HCT116 (cell line): ENCODE measurements at regions not wholly inside any gene's neighbourhood (a gene's known extent, or its start where the extent isn't known, plus 50 kb on each side); places are given as distances from the start of the nearest gene placed in this dataset.

Source experiments
- ATAC-seq: fragments of 200-7000 bp; cut with Tn5 transposase; 2 replicates; pipeline ENCODE4 v1.9.1; 2020; ENCODE audit warnings: mild to moderate bottlenecking, moderate library complexity
- BruUV-seq: library from RNA; stranded (reverse); fragments of 400-500 nt; replicated peaks from 2 replicates; lab custom pipeline; 2021; lab: Mats Ljungman, UMichigan
- CTCF ChIA-PET: fragments of 300-600 bp; sonication (Branson Sonifier 250); formaldehyde crosslinking; loops from one replicate; lab custom pipeline; 2021; ENCODE audit warnings: antibody characterized with exemption; lab: Charles Lee
- POLR2A ChIA-PET: fragments of 300-600, 350-600 bp; sonication (Branson Sonifier 250); formaldehyde crosslinking; loops from one replicate; lab custom pipeline; 2021; ENCODE audit warnings: antibody characterized with exemption; lab: Charles Lee
- RAD21 ChIA-PET, 2 experiments: fragments of 300-600 bp; sonication (Branson Sonifier 250); formaldehyde crosslinking; loops; one replicate each; lab custom pipeline; 2023; ENCODE audit warnings: low total read pairs in 2 of 2; ENCODE audit not compliant: uncharacterized antibody in 2 of 2, unreplicated experiment in 2 of 2, low non-redundant PET in 1 of 2; lab: Charles Lee
- DNase-seq: peaks from one replicate; pipeline ENCODE4 v3.0.0-alpha.2; 2010; ENCODE audit warnings: low read depth, low spot score
- H2AFZ ChIP-seq: fragments of 200-600 bp; shearing (Covaris generic), sonication (generic); 2 replicates; pipeline ENCODE4 v1.6.1; 2017; ENCODE audit warnings: low read depth, mixed run types, mixed read lengths, antibody characterized with exemption, low read length; ENCODE audit not compliant: poor library complexity, severe bottlenecking
- H3K27ac ChIP-seq: 2 replicates; pipeline ENCODE4 v1.5.1; 2012; ENCODE audit warnings: low read depth, low read length
- H3K27me3 ChIP-seq: fragments of 200-600 bp; sonication (generic); 2 replicates; pipeline ENCODE4 v1.6.1; 2016; ENCODE audit warnings: mixed run types, low read length, mixed read lengths; ENCODE audit not compliant: insufficient read depth
- H3K36me3 ChIP-seq, 2 experiments: fragments of 200-500 bp in 1 of 2; fragments of 200-600 bp in 1 of 2; sonication (Bioruptor generic) in 1 of 2; sonication (generic) in 1 of 2; 2 replicates each; pipeline versions ENCODE4 v1.5.1 to v1.6.1; 2014 to 2016; ENCODE audit warnings: low read length in 2 of 2, inconsistent platforms in 1 of 2, mixed read lengths in 1 of 2, mixed run types in 1 of 2; ENCODE audit not compliant: insufficient read depth in 2 of 2, control insufficient read depth in 1 of 2
- H3K4me1 ChIP-seq, 2 experiments: fragments of 200-600 bp in 1 of 2; sonication (generic) in 1 of 2; 2 replicates each; pipeline versions ENCODE4 v1.5.1 to v1.6.1; 2012 to 2017; ENCODE audit warnings: low read length in 2 of 2, inconsistent platforms in 1 of 2, mild to moderate bottlenecking in 1 of 2, mixed read lengths in 1 of 2, mixed run types in 1 of 2, moderate library complexity in 1 of 2; ENCODE audit not compliant: insufficient read depth in 2 of 2, control insufficient read depth in 1 of 2
- H3K4me2 ChIP-seq: fragments of 200-600 bp; sonication (generic); 2 replicates; pipeline ENCODE4 v1.6.1; 2017; ENCODE audit warnings: mixed run types, low read length, mixed read lengths
- H3K4me3 ChIP-seq, 2 experiments: fragments of 200-600 bp in 1 of 2; sonication (generic) in 1 of 2; replicated peaks in 1 of 2; 2 replicates each; pipeline ENCODE4 v1.5.1; 2011 to 2016; ENCODE audit warnings: low read length in 2 of 2, control low read depth in 1 of 2, low read depth in 1 of 2, mild to moderate bottlenecking in 1 of 2, mixed read lengths in 1 of 2, mixed run types in 1 of 2
- H3K79me2 ChIP-seq: fragments of 200-600 bp; sonication (generic); 2 replicates; pipeline ENCODE4 v1.6.1; 2017; ENCODE audit warnings: mild to moderate bottlenecking, mixed run types, low read length, moderate library complexity, mixed read lengths; ENCODE audit not compliant: insufficient read depth
- H3K9ac ChIP-seq: fragments of 200-600 bp; sonication (generic); 2 replicates; pipeline ENCODE4 v1.6.1; 2016; ENCODE audit warnings: low read length, mixed read lengths
- H3K9me2 ChIP-seq: fragments of 200-600 bp; sonication (generic), shearing (Covaris generic); 2 replicates; pipeline ENCODE4 v1.6.1; 2017; ENCODE audit warnings: mixed run types, mild to moderate bottlenecking, moderate library complexity; ENCODE audit not compliant: insufficient read depth
- H3K9me3 ChIP-seq, 2 experiments: fragments of 200-500 bp in 1 of 2; fragments of 200-600 bp in 1 of 2; sonication (Bioruptor generic) in 1 of 2; sonication (generic) in 1 of 2; 2 replicates each; pipeline ENCODE4 v1.6.1; 2014 to 2017; ENCODE audit warnings: low read length in 2 of 2, mixed read lengths in 2 of 2, inconsistent platforms in 1 of 2, low read depth in 1 of 2, mild to moderate bottlenecking in 1 of 2, mixed run types in 1 of 2, moderate library complexity in 1 of 2; ENCODE audit not compliant: control insufficient read depth in 1 of 2, insufficient read depth in 1 of 2
- H4K20me1 ChIP-seq: fragments of 200-600 bp; sonication (generic), shearing (Covaris generic); 2 replicates; pipeline ENCODE4 v1.6.1; 2017; ENCODE audit warnings: mixed run types, mild to moderate bottlenecking, moderate library complexity; ENCODE audit not compliant: insufficient read depth
- CBX3 ChIP-seq: IDR thresholded peaks from 2 replicates; pipeline ENCODE4 v1.6.1; 2012; ENCODE audit warnings: low read depth
- CEBPB ChIP-seq: IDR thresholded peaks from 2 replicates; pipeline ENCODE4 v1.6.1; 2012; ENCODE audit warnings: low read depth
- EGR1 ChIP-seq: IDR thresholded peaks from 2 replicates; pipeline ENCODE4 v1.6.1; 2012; ENCODE audit warnings: low read depth
- ELF1 ChIP-seq: IDR thresholded peaks from 2 replicates; pipeline ENCODE4 v1.6.1; 2012; ENCODE audit warnings: low read depth, borderline replicate concordance
- EZH2 ChIP-seq: fragments of 200-600 bp; sonication (generic); IDR thresholded peaks from 2 replicates; pipeline ENCODE4 v1.6.1; 2017; ENCODE audit warnings: antibody characterized with exemption, mixed run types
- EZH2phosphoT487 ChIP-seq: fragments of 200-600 bp; IDR thresholded peaks from 2 replicates; pipeline ENCODE4 v1.6.1; 2018; ENCODE audit warnings: antibody characterized with exemption, borderline replicate concordance
- FOSL1 ChIP-seq: IDR thresholded peaks from 2 replicates; pipeline ENCODE4 v1.6.1; 2012; ENCODE audit warnings: low read depth
- POLR2A ChIP-seq: IDR thresholded peaks from 2 replicates; pipeline ENCODE4 v1.7.0; 2011; ENCODE audit warnings: borderline replicate concordance; ENCODE audit not compliant: insufficient read depth, insufficient read length; ENCODE audit errors: extremely low read depth
- POLR2AphosphoS5 ChIP-seq: IDR thresholded peaks from 2 replicates; pipeline ENCODE4 v1.6.1; 2011; ENCODE audit warnings: mild to moderate bottlenecking, low read depth, low read length, moderate library complexity
- SIN3A ChIP-seq: IDR thresholded peaks from 2 replicates; pipeline ENCODE4 v1.6.1; 2012; ENCODE audit warnings: low read depth
- TCF7L2 ChIP-seq: IDR thresholded peaks from 2 replicates; pipeline ENCODE4 v1.7.0; 2011; ENCODE audit warnings: borderline replicate concordance, inconsistent platforms; ENCODE audit not compliant: insufficient read depth, insufficient read length; ENCODE audit errors: extremely low read depth
- ZNF274 ChIP-seq: fragments of 200-500 bp; sonication (Bioruptor generic); IDR thresholded peaks from 2 replicates; pipeline ENCODE4 v1.6.1; 2014; ENCODE audit warnings: mild to moderate bottlenecking, low read depth, low read length, inconsistent platforms
- intact Hi-C: fragments of 100-400 bp; cut with micrococcal nuclease; formaldehyde crosslinking; loops from 2 replicates; pipeline ENCODE4 v1.10.0; 2022
- TF ChIP-seq, protein P1 (sequence below): IDR thresholded peaks from 2 replicates; pipeline ENCODE4 v1.6.1; 2012; ENCODE audit warnings: low read depth
- TF ChIP-seq, protein P2 (sequence below): IDR thresholded peaks from 2 replicates; pipeline ENCODE4 v1.6.1; 2012
- TF ChIP-seq, protein P3 (sequence below): IDR thresholded peaks from 2 replicates; pipeline ENCODE4 v1.6.1; 2011; ENCODE audit warnings: mild to moderate bottlenecking, low read length, moderate library complexity; ENCODE audit not compliant: insufficient replicate concordance; ENCODE audit errors: extremely low read depth
- TF ChIP-seq, protein P4 (sequence below), 3 experiments: fragments of 200-600 bp in 1 of 3; sonication (generic) in 1 of 3; IDR thresholded peaks in 2 of 3; conservative IDR thresholded peaks in 1 of 3; 2 replicates each; pipeline ENCODE4 v1.5.1; 2012 to 2017; ENCODE audit warnings: low read depth in 2 of 3, low read length in 2 of 3, antibody characterized with exemption in 1 of 3, borderline replicate concordance in 1 of 3, control low read depth in 1 of 3, mild to moderate bottlenecking in 1 of 3, mixed read lengths in 1 of 3, mixed run types in 1 of 3, moderate library complexity in 1 of 3; ENCODE audit not compliant: insufficient read depth in 1 of 3

DNA sequence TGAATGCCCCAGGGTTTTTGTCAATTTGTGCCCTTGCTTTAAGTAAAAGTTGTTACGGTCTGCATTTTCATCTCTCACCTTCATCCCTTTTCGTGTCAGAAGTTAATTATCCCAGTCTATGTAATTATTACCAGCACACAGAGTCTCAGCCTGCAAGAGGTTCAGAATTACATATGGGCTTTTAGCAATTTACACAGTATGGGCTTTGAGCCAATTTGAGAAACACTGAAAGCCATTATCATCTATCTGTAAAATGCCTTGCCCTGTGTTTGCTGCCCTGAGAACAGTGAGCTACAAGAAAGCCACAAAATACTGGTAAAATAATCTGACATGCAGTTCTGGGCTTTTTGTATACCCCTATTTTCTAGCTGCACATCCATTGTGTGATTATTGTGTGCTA is 125.6 kb upstream of the STEAP4 start:
- ATAC-seq (no peak), DNase-seq (no peak)
- Histone ChIP-seq H3K4me3 (no peak overlapping the region), H3K27ac (no peak overlapping the region), H3K9ac (no peak overlapping the region), H4K20me1 (no peaks in the 10 kb centered on the region), H3K4me2 (no peak overlapping the region), H3K36me3 (no peaks in the 10 kb centered on the region), H3K4me1 (peaks cover 3 to 7% of the 10 kb centered on the region in 2 experiments; a peak in 2 of 4 replicates), H3K9me2 (no peaks in the 10 kb centered on the region), H3K9me3 (no peaks in the 10 kb centered on the region), H3K79me2 (no peaks in the 10 kb centered on the region), H3K27me3 (no peaks in the 10 kb centered on the region), H2AFZ (no peak overlapping the region)
- intact Hi-C loops, result no loop called here
- BruUV-seq, result no TSS peak
- RAD21 ChIA-PET, result no interaction called here
- no peak for TF ChIP-seq EZH2phosphoT487
- TF ChIP-seq, protein P1, sequence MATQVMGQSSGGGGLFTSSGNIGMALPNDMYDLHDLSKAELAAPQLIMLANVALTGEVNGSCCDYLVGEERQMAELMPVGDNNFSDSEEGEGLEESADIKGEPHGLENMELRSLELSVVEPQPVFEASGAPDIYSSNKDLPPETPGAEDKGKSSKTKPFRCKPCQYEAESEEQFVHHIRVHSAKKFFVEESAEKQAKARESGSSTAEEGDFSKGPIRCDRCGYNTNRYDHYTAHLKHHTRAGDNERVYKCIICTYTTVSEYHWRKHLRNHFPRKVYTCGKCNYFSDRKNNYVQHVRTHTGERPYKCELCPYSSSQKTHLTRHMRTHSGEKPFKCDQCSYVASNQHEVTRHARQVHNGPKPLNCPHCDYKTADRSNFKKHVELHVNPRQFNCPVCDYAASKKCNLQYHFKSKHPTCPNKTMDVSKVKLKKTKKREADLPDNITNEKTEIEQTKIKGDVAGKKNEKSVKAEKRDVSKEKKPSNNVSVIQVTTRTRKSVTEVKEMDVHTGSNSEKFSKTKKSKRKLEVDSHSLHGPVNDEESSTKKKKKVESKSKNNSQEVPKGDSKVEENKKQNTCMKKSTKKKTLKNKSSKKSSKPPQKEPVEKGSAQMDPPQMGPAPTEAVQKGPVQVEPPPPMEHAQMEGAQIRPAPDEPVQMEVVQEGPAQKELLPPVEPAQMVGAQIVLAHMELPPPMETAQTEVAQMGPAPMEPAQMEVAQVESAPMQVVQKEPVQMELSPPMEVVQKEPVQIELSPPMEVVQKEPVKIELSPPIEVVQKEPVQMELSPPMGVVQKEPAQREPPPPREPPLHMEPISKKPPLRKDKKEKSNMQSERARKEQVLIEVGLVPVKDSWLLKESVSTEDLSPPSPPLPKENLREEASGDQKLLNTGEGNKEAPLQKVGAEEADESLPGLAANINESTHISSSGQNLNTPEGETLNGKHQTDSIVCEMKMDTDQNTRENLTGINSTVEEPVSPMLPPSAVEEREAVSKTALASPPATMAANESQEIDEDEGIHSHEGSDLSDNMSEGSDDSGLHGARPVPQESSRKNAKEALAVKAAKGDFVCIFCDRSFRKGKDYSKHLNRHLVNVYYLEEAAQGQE, result no peak
- no peak for TF ChIP-seq EZH2
- no peak for TF ChIP-seq POLR2AphosphoS5
- TF ChIP-seq ZNF274, result no peak
- TF ChIP-seq ELF1, result no peak
- TF ChIP-seq EGR1, result no peak
- TF ChIP-seq, protein P2, sequence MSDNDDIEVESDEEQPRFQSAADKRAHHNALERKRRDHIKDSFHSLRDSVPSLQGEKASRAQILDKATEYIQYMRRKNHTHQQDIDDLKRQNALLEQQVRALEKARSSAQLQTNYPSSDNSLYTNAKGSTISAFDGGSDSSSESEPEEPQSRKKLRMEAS, result no peak
- TF ChIP-seq, protein P3, sequence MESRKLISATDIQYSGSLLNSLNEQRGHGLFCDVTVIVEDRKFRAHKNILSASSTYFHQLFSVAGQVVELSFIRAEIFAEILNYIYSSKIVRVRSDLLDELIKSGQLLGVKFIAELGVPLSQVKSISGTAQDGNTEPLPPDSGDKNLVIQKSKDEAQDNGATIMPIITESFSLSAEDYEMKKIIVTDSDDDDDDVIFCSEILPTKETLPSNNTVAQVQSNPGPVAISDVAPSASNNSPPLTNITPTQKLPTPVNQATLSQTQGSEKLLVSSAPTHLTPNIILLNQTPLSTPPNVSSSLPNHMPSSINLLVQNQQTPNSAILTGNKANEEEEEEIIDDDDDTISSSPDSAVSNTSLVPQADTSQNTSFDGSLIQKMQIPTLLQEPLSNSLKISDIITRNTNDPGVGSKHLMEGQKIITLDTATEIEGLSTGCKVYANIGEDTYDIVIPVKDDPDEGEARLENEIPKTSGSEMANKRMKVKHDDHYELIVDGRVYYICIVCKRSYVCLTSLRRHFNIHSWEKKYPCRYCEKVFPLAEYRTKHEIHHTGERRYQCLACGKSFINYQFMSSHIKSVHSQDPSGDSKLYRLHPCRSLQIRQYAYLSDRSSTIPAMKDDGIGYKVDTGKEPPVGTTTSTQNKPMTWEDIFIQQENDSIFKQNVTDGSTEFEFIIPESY, result no peak
- TF ChIP-seq, protein P4, sequence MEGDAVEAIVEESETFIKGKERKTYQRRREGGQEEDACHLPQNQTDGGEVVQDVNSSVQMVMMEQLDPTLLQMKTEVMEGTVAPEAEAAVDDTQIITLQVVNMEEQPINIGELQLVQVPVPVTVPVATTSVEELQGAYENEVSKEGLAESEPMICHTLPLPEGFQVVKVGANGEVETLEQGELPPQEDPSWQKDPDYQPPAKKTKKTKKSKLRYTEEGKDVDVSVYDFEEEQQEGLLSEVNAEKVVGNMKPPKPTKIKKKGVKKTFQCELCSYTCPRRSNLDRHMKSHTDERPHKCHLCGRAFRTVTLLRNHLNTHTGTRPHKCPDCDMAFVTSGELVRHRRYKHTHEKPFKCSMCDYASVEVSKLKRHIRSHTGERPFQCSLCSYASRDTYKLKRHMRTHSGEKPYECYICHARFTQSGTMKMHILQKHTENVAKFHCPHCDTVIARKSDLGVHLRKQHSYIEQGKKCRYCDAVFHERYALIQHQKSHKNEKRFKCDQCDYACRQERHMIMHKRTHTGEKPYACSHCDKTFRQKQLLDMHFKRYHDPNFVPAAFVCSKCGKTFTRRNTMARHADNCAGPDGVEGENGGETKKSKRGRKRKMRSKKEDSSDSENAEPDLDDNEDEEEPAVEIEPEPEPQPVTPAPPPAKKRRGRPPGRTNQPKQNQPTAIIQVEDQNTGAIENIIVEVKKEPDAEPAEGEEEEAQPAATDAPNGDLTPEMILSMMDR (IDR thresholded peaks at IDR 0.05 in 2 of 3, conservative IDR thresholded peaks at IDR 0.05 in 1 of 3; ENCODE audit: borderline replicate concordance in 1 of 3, insufficient read depth in 1 of 3, low read depth in 2 of 3, low read length in 2 of 3), result no peak
- TF ChIP-seq POLR2A, result no peak
- TF ChIP-seq CBX3, result no peak
- TF ChIP-seq CEBPB, result no peak
- TF ChIP-seq SIN3A, result no peak
- TF ChIP-seq FOSL1, result no peak
- no peak for TF ChIP-seq TCF7L2
- CTCF ChIA-PET, result no interaction called here
- POLR2A ChIA-PET, result no interaction called here
